ENCODE measurements at regions not wholly inside any gene's neighbourhood (a gene's known extent, or its start where the extent isn't known, plus 50 kb on each side); places are given as distances from the start of the nearest gene placed in this dataset.

GRCh38 chr4:35604252-35604651, 640.1 kb downstream of the ARAP2 start:
- POLR2A ChIA-PET = no interaction called here
- CTCF ChIA-PET = no interaction called here
- Mint-ChIP-seq H3K4me3 (no peak overlapping the region), H3K27me3 (no peaks in the 10 kb centered on the region), H3K4me1 (no peaks in the 10 kb centered on the region), H3K36me3 (ENCODE audit: low read depth) (no peaks in the 10 kb centered on the region), H3K27ac (no peak overlapping the region), H3K9me3 (ENCODE audit: low read depth) (no peaks in the 10 kb centered on the region)
- intact Hi-C loops (cut with DNase I, micrococcal nuclease) = no loop called here
- DNase-seq (no peak), ATAC-seq (no peak)

- ATAC-seq (no peak), DNase-seq (no peak)
- intact Hi-C loops (cut with DNase I, micrococcal nuclease) = no loop called here
- ChIA-PET POLR2A (no interaction called here), CTCF (no interaction called here)
- Mint-ChIP-seq H3K4me3 (no peak overlapping the region), H3K27me3 (no peaks in the 10 kb centered on the region), H3K9me3 (ENCODE audit: low read depth) (no peaks in the 10 kb centered on the region), H3K36me3 (ENCODE audit: low read depth) (no peaks in the 10 kb centered on the region), H3K27ac (no peak overlapping the region), H3K4me1 (no peaks in the 10 kb centered on the region)
Observed at GRCh38 chr4:35604724-35605123, 639.6 kb downstream of the ARAP2 start.

GRCh38 chr4:35608205-35608604, 636.1 kb downstream of the ARAP2 start:
- no peak overlapping the region for H3K27ac Mint-ChIP-seq
- H3K27me3 Mint-ChIP-seq = no peaks in the 10 kb centered on the region
- ATAC-seq = no peak
- ChIA-PET CTCF (no interaction called here), POLR2A (no interaction called here)
- no peaks in the 10 kb centered on the region for H3K36me3 Mint-ChIP-seq (ENCODE audit: low read depth)
- no peaks in the 10 kb centered on the region for H3K4me1 Mint-ChIP-seq
- peaks cover 1% of the 10 kb centered on the region for H3K9me3 Mint-ChIP-seq (ENCODE audit: low read depth)
- no peak for DNase-seq
- intact Hi-C loops (cut with DNase I, micrococcal nuclease) = no loop called here
- H3K4me3 Mint-ChIP-seq = no peak overlapping the region

- CTCF ChIA-PET = no interaction called here
- intact Hi-C loops (cut with DNase I, micrococcal nuclease) = no loop called here
- Mint-ChIP-seq H3K9me3 (ENCODE audit: low read depth) (peaks cover 1% of the 10 kb centered on the region), H3K27me3 (no peaks in the 10 kb centered on the region), H3K36me3 (ENCODE audit: low read depth) (no peaks in the 10 kb centered on the region), H3K4me3 (no peak overlapping the region), H3K27ac (no peak overlapping the region), H3K4me1 (no peaks in the 10 kb centered on the region)
- POLR2A ChIA-PET = interaction anchor here (0.7 kb wide), 1 partner anchor 581 kb away, joined by 4 read pairs; no protein-coding TSS in a partner anchor
- ATAC-seq (no peak), DNase-seq (no peak)
Observed at GRCh38 chr4:35614120-35614519, 630.2 kb downstream of the ARAP2 start.

- intact Hi-C loops (cut with DNase I, micrococcal nuclease) = no loop called here
- Mint-ChIP-seq H3K4me3 (no peak overlapping the region), H3K36me3 (ENCODE audit: low read depth) (no peaks in the 10 kb centered on the region), H3K27me3 (no peaks in the 10 kb centered on the region), H3K9me3 (ENCODE audit: low read depth) (peaks cover 2% of the 10 kb centered on the region), H3K27ac (no peak overlapping the region), H3K4me1 (no peaks in the 10 kb centered on the region)
- no peak for ATAC-seq
- CTCF ChIA-PET = no interaction called here
- no peak for DNase-seq
- POLR2A ChIA-PET = no interaction called here
Observed at GRCh38 chr4:35639929-35640328, 604.4 kb downstream of the ARAP2 start.

GRCh38 chr4:35643661-35644060, 600.7 kb downstream of the ARAP2 start:
- intact Hi-C loops (cut with DNase I, micrococcal nuclease) = no loop called here
- Mint-ChIP-seq H3K4me1 (no peaks in the 10 kb centered on the region), H3K4me3 (no peak overlapping the region), H3K27ac (no peak overlapping the region), H3K27me3 (no peaks in the 10 kb centered on the region), H3K36me3 (ENCODE audit: low read depth) (no peaks in the 10 kb centered on the region), H3K9me3 (ENCODE audit: low read depth) (no peaks in the 10 kb centered on the region)
- CTCF ChIA-PET = no interaction called here
- no peak for ATAC-seq
- POLR2A ChIA-PET = no interaction called here
- no peak for DNase-seq

- no peaks in the 10 kb centered on the region for H3K9me3 Mint-ChIP-seq (ENCODE audit: low read depth)
- no peaks in the 10 kb centered on the region for H3K4me1 Mint-ChIP-seq
- CTCF ChIA-PET = no interaction called here
- H3K27me3 Mint-ChIP-seq = no peaks in the 10 kb centered on the region
- POLR2A ChIA-PET = no interaction called here
- H3K4me3 Mint-ChIP-seq = no peak overlapping the region
- intact Hi-C loops (cut with DNase I, micrococcal nuclease) = no loop called here
- ATAC-seq (no peak), DNase-seq (no peak)
- no peak overlapping the region for H3K27ac Mint-ChIP-seq
- H3K36me3 Mint-ChIP-seq (ENCODE audit: low read depth) = no peaks in the 10 kb centered on the region
Observed at GRCh38 chr4:35644591-35644990, 599.7 kb downstream of the ARAP2 start.

- intact Hi-C loops (cut with DNase I, micrococcal nuclease) = no loop called here
- Mint-ChIP-seq H3K36me3 (ENCODE audit: low read depth) (no peaks in the 10 kb centered on the region), H3K4me3 (no peak overlapping the region), H3K4me1 (no peaks in the 10 kb centered on the region), H3K9me3 (ENCODE audit: low read depth) (no peaks in the 10 kb centered on the region), H3K27me3 (no peaks in the 10 kb centered on the region), H3K27ac (no peak overlapping the region)
- CTCF ChIA-PET = no interaction called here
- no peak for ATAC-seq
- DNase-seq = no peak
- POLR2A ChIA-PET = no interaction called here
Observed at GRCh38 chr4:35649011-35649410, 595.3 kb downstream of the ARAP2 start.

GRCh38 chr4:35649778-35650177, 594.5 kb downstream of the ARAP2 start:
- intact Hi-C loops (cut with DNase I, micrococcal nuclease) = no loop called here
- no peak overlapping the region for H3K27ac Mint-ChIP-seq
- no peaks in the 10 kb centered on the region for H3K27me3 Mint-ChIP-seq
- DNase-seq = no peak
- no peaks in the 10 kb centered on the region for H3K36me3 Mint-ChIP-seq (ENCODE audit: low read depth)
- ATAC-seq = no peak
- ChIA-PET POLR2A (no interaction called here), CTCF (no interaction called here)
- no peaks in the 10 kb centered on the region for H3K4me1 Mint-ChIP-seq
- H3K9me3 Mint-ChIP-seq (ENCODE audit: low read depth) = no peaks in the 10 kb centered on the region
- H3K4me3 Mint-ChIP-seq = no peak overlapping the region

- Mint-ChIP-seq H3K4me3 (no peak overlapping the region), H3K4me1 (no peaks in the 10 kb centered on the region), H3K27me3 (no peaks in the 10 kb centered on the region), H3K9me3 (ENCODE audit: low read depth) (no peaks in the 10 kb centered on the region), H3K27ac (no peak overlapping the region), H3K36me3 (ENCODE audit: low read depth) (no peaks in the 10 kb centered on the region)
- no peak for ATAC-seq
- ChIA-PET POLR2A (no interaction called here), CTCF (no interaction called here)
- DNase-seq = no peak
- intact Hi-C loops (cut with DNase I, micrococcal nuclease) = no loop called here
Observed at GRCh38 chr4:35652197-35652596, 592.1 kb downstream of the ARAP2 start.

GRCh38 chr4:35653451-35653850, 590.9 kb downstream of the ARAP2 start:
- Mint-ChIP-seq H3K4me1 (no peaks in the 10 kb centered on the region), H3K27me3 (no peaks in the 10 kb centered on the region), H3K9me3 (ENCODE audit: low read depth) (no peaks in the 10 kb centered on the region), H3K4me3 (no peak overlapping the region), H3K36me3 (ENCODE audit: low read depth) (no peaks in the 10 kb centered on the region), H3K27ac (no peak overlapping the region)
- CTCF ChIA-PET = no interaction called here
- POLR2A ChIA-PET = no interaction called here
- no peak for ATAC-seq
- no peak for DNase-seq
- intact Hi-C loops (cut with DNase I, micrococcal nuclease) = no loop called here

GRCh38 chr4:35673137-35673536, 571.2 kb downstream of the ARAP2 start:
- DNase-seq = no peak
- intact Hi-C loops (cut with DNase I, micrococcal nuclease) = no loop called here
- ChIA-PET CTCF (no interaction called here), POLR2A (no interaction called here)
- Mint-ChIP-seq H3K4me1 (no peaks in the 10 kb centered on the region), H3K27me3 (no peaks in the 10 kb centered on the region), H3K36me3 (ENCODE audit: low read depth) (no peaks in the 10 kb centered on the region), H3K27ac (no peak overlapping the region), H3K9me3 (ENCODE audit: low read depth) (no peaks in the 10 kb centered on the region), H3K4me3 (no peak overlapping the region)
- no peak for ATAC-seq

GRCh38 chr4:35684755-35685154, 559.6 kb downstream of the ARAP2 start:
- intact Hi-C loops (cut with DNase I, micrococcal nuclease) = no loop called here

More at GRCh38 chr4:35684755-35685154, 559.6 kb downstream of the ARAP2 start:
- Mint-ChIP-seq H3K4me3 (no peak overlapping the region), H3K27ac (no peak overlapping the region), H3K4me1 (no peaks in the 10 kb centered on the region), H3K36me3 (ENCODE audit: low read depth) (no peaks in the 10 kb centered on the region), H3K9me3 (ENCODE audit: low read depth) (no peaks in the 10 kb centered on the region), H3K27me3 (no peaks in the 10 kb centered on the region)
- DNase-seq = no peak
- POLR2A ChIA-PET = no interaction called here
- CTCF ChIA-PET = no interaction called here
- no peak for ATAC-seq
